ENCODE measurements at regions not wholly inside any gene's neighbourhood (a gene's known extent, or its start where the extent isn't known, plus 50 kb on each side); places are given as distances from the start of the nearest gene placed in this dataset.

GRCh38 chr6:71488186-71488585 lies 199.6 kb downstream of the OGFRL1 start:
- Histone ChIP-seq H3K27ac (no peak overlapping the region), H3K9me3 (no peaks in the 10 kb centered on the region), H3K27me3 (no peaks in the 10 kb centered on the region), H3K4me1 (no peaks in the 10 kb centered on the region), H3K4me3 (no peak overlapping the region), H3K36me3 (no peaks in the 10 kb centered on the region)
- DNase-seq = no peak
- 48 to 61% methylated on average over 4 of the region's 4 CpGs for WGBS, 2 donors
- intact Hi-C loops (cut with DNase I) = no loop called here
- TF ChIP-seq CTCF (IDR thresholded peaks at IDR 0.05) (no peak), POLR2A (IDR thresholded peaks at IDR 0.05) (no peak)

GRCh38 chr6:71489736-71490135 lies 201.1 kb downstream of the OGFRL1 start:
- Histone ChIP-seq H3K9me3 (no peaks in the 10 kb centered on the region), H3K27ac (no peak overlapping the region), H3K36me3 (no peaks in the 10 kb centered on the region), H3K27me3 (no peaks in the 10 kb centered on the region), H3K4me1 (no peaks in the 10 kb centered on the region), H3K4me3 (no peak overlapping the region)
- DNase-seq = no peak
- intact Hi-C loops (cut with DNase I) = no loop called here
- TF ChIP-seq POLR2A (IDR thresholded peaks at IDR 0.05) = no peak
- no peak for TF ChIP-seq CTCF (IDR thresholded peaks at IDR 0.05)
- 28 to 42% methylated on average over 3 of the region's 3 CpGs for WGBS, 2 donors

GRCh38 chr6:71490876-71491275 lies 202.3 kb downstream of the OGFRL1 start:
- Histone ChIP-seq H3K27ac (no peak overlapping the region), H3K36me3 (no peaks in the 10 kb centered on the region), H3K4me3 (no peak overlapping the region), H3K27me3 (no peaks in the 10 kb centered on the region), H3K9me3 (no peaks in the 10 kb centered on the region), H3K4me1 (no peaks in the 10 kb centered on the region)
- intact Hi-C loops (cut with DNase I) = no loop called here
- DNase-seq = no peak
- TF ChIP-seq POLR2A (IDR thresholded peaks at IDR 0.05) (no peak), CTCF (IDR thresholded peaks at IDR 0.05) (no peak)
- 76 to 82% methylated on average over 5 of the region's 5 CpGs for WGBS, 2 donors

- intact Hi-C loops (cut with DNase I) = no loop called here
- DNase-seq = no peak
- H3K4me3 ChIP-seq = no peak overlapping the region
Observed at GRCh38 chr6:71491844-71492243, 203.2 kb downstream of the OGFRL1 start.

GRCh38 chr6:71492668-71493067 lies 204.1 kb downstream of the OGFRL1 start:
- no peak for DNase-seq
- H3K4me1 ChIP-seq = peaks cover 0 to 5% (median 0%) of the 10 kb centered on the region in 3 donors
- intact Hi-C loops (cut with DNase I) = no loop called here
- no peaks in the 10 kb centered on the region for H3K27me3 ChIP-seq
- H3K27ac ChIP-seq = no peak overlapping the region
- no peaks in the 10 kb centered on the region for H3K36me3 ChIP-seq
- H3K4me3 ChIP-seq = no peak overlapping the region
- no peaks in the 10 kb centered on the region for H3K9me3 ChIP-seq
- 60 to 83% methylated on average over 2 of the region's 2 CpGs for whole genome bisulfite sequencing, 2 donors
- TF ChIP-seq CTCF (IDR thresholded peaks at IDR 0.05) = no peak
- TF ChIP-seq POLR2A (IDR thresholded peaks at IDR 0.05) = no peak

More at GRCh38 chr6:71491844-71492243, 203.2 kb downstream of the OGFRL1 start:
- Histone ChIP-seq H3K27me3 (no peaks in the 10 kb centered on the region), H3K27ac (no peak overlapping the region), H3K9me3 (no peaks in the 10 kb centered on the region), H3K36me3 (no peaks in the 10 kb centered on the region), H3K4me1 (peaks cover 0 to 3% (median 0%) of the 10 kb centered on the region in 3 donors)
- no peak for TF ChIP-seq POLR2A (IDR thresholded peaks at IDR 0.05)
- TF ChIP-seq CTCF (IDR thresholded peaks at IDR 0.05) = no peak

Data from esophagus squamous epithelium (tissue), 5 donors.